ENCODE measurements at regions not wholly inside any gene's neighbourhood (a gene's known extent, or its start where the extent isn't known, plus 50 kb on each side); places are given as distances from the start of the nearest gene placed in this dataset.

DNA sequence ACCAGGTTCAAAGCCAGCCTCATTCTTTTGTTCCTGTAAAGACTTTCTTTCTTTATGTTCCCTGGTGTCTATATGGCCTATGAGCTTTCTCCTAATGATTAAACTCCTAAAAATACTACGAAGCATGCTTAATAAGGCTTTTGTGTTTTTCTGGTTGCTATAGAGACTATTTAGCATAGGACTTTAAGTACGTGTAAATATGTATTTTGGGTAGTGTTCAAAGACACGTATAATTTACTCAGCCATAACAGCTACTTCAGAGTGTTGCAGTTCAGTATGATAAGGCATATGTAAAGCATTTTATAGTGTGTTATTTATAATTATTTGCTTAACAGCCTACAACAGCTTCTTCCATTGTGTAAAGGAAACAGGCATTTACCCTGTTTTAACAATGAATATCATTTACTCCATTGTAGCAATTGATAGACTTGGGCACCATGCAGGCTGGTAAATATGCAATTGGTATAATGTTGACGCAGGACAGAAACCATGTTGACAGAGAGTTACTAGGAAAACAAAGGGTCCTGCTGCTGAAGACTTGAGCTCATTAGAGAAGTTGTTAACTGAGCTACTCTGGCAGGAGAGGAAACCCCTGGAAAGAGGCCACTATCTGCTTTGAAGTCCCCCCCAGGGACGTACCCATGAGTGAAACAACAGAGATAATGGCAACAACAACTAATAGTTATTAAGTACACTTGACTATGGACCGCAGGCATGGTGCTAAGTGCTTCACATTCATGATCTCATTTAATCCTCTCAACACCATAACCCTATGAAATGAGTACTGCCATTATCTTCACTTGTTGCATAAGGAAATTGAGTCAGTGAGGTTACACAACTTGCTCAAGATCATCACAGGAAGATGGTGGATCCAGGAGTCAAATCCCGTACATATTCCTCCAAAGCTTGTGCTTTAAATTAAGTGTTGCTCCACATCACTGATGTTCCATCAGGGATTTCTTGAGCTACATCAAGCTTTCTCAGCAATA, 342.2 kb upstream of the DYNLRB2 start:
- DNase-seq (ENCODE audit: extremely low read depth in 1 of 2, low read depth in 1 of 2): no peak

DNA sequence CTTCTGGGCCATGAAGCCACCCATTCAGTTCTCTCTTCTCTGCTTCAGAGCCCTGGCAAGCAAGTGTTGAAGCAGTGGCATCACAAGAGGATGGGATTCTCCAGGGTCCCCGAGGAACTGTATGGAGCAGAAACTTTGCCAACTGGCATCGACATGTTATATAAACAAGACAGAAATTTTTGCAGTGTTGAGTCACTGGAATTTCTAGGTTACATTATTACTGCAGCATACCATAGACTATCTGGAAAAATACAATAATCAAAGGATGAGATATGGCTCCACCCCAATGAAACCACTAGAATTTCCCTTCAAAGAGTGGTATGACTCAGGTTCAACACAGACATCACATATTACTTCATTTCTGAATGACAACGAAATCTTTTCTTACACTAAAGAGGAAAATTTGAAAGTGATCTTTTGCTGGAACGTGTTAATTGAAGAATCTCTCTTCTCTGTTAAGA, 343.0 kb upstream of the DYNLRB2 start:
- no peak for DNase-seq (ENCODE audit: extremely low read depth in 1 of 2, low read depth in 1 of 2)

DNA sequence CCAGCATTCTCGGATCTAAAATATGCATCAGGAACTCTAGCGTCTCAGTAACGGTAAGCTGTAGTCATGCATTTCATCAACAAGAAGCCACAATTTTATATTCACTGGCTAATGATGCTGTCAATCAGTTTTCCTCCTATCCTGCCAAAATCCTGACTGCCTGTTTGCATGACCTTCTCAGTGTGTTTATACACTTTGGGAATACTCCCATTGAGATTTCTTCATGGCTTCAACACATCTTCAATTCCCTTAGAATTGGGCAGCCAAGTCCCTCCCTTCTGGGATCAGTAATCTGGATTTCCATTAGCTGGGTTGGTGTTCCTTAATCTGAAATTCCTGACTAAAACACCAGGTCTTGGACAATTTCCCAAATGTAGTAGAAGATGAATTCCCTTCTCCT, 348.9 kb upstream of the DYNLRB2 start:
- DNase-seq (ENCODE audit: extremely low read depth in 1 of 2, low read depth in 1 of 2): no peak

DNA sequence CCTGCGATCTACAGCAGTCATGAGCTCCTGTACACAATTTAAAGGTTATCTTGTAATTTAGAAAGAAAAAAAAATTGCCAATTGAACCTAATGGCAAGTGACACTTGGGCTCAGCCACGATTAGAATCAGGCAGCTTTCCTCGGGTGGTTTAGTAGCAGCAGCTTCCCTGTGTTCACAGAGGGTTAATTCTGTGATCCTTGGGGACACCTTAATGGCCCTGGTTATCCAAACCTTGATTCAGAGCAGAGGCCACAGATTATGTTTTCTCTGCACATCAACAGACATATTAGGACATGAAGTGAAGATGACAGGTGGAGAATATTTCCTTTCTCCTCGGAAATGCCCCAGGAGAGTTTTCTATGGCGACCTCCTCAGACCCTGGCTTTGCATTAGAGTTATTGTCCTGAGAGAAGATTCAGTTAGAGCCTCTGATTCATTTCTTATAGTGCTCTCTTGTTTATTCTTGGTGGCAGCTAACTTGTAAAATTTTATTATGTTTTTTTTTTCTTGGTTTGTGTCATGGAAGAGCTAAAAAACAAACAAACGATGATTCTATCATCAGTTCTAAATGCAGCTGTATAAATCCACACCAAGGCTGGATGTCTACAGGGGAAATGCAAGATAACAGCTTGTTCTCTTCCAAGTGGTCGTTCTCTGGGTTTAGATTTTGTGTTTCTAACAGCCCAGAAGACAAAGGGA, 351.2 kb upstream of the DYNLRB2 start:
- DNase-seq (ENCODE audit: extremely low read depth in 1 of 2, low read depth in 1 of 2): no peak

DNA sequence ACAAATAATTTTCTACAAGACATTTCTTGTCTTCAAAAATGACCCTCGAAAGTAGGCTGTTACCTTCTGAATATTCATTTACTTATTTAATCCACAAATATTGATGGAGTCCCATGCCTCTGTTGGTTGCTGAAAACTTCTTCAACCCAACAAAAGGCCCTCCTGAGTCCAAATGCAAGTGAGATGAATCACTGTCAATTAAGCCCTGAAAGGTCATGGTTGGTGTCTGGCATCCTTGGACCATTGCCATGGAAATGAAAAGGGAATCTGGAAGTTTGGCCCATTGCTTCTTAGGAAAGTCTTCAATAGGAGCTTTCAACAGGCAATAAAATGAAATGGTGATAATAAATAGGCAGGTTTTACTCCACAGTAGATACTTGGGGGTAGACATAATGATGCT, 364.7 kb upstream of the DYNLRB2 start:
- DNase-seq (ENCODE audit: extremely low read depth in 1 of 2, low read depth in 1 of 2): no peak

DNA sequence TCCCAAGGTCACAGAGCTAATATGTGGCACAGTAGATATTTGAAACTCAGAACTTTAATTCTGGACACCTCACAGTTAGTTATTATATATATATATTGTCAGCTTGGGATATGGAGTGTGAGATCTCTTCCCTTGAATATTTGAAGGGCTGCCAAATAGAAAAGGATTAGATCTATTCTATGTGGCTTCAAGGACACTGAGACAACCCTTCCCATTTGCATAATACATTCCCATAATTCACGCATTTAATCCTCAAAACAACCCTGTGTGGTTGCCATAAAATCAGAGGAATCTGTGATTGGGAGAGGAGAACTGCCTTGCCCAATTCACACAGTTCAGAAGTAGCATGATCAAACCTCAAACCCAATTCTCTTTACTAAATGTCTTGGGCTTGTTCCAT, 365.8 kb upstream of the DYNLRB2 start:
- DNase-seq (ENCODE audit: extremely low read depth in 1 of 2, low read depth in 1 of 2): no peak

DNA sequence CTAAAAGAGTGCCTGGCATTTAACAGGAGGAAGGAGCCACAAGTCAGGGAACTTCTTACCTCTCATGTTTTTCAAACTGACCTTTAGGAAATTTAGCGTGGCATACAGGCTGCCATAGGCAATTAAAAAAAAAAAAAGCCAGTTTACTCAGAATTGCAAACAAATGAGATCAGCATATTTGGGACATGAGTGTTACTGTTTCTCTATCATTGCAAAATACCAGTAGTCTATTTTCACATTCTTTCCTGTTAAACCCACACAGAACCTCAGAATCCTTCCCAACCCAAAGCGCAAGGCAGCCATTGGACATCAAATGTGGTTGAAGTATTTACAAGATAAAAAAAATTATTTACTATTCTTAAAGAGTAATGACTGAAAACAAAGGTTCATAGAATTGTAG, 366.4 kb upstream of the DYNLRB2 start:
- no peak for DNase-seq (ENCODE audit: extremely low read depth in 1 of 2, low read depth in 1 of 2)

DNA sequence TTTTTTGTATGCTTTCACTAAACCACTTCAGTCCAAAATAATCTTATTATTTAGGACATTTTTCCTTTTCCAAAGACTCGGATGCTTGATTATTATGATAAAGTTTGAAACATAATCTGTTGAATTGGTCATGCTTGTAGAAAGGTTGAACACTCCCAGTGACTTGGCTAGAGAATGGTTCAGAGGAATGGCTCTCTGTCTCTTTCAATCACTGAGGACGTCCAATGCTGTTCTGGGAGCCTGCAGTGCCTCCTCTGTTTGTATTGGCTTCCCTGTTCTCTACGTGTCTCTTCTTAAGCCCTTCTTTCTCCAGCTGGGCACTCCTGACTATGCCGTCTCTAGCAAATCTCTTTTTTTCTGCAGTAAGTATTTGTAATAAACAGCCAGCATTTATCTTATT, 369.0 kb upstream of the DYNLRB2 start:
- DNase-seq (ENCODE audit: extremely low read depth in 1 of 2, low read depth in 1 of 2): no peak

DNA sequence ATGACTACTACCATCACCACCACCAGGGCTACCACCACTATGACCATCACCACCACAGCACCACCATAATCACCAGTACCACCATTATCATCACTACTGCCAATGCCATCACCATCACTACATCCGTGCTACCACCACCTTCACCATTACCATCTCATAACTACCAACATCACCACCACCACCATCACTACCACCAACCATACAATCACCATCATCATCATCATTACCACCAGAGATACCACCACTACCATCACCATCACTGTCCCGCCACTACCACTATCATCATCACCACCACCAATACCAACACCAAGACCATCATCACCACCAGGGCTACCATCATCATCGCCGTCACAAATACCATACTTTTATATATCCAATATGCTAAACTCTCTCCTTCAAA, 369.6 kb upstream of the DYNLRB2 start:
- DNase-seq (ENCODE audit: extremely low read depth in 1 of 2, low read depth in 1 of 2): no peak

DNA sequence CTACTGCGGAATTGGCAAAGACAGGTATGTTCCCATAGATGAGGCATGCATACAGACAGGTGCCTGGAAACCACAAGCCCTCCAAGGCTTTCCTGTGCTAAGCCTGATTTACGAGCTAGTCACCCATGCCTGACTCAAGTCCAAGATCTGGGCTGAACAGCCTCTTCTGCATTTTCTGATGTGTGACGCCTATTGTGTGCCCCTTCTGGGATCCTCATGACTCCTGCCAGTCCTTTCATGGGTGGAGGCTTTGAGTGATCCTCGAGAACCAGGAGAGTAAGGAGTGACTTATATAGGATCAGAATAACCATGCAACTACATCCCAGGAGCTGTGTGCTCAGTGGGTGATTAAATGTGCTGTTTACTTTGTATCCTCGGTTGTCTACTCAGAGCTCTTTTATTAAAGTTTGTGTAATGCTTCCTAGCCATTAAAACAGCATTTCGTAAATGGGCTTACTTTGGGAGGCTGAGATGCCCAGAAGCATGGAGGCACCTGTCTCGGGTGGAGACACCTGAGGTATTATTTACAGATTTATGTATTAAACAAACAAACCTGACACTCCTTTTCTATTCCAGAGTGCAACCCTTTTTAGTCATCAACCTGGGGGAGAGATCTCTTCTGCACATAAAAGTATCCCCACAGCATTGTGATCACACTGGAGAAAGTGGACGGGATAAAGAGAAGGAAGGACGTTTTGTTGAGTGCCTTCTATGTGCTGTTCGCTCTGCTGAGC, 373.0 kb upstream of the DYNLRB2 start:
- no peak for DNase-seq (ENCODE audit: extremely low read depth in 1 of 2, low read depth in 1 of 2)

DNA sequence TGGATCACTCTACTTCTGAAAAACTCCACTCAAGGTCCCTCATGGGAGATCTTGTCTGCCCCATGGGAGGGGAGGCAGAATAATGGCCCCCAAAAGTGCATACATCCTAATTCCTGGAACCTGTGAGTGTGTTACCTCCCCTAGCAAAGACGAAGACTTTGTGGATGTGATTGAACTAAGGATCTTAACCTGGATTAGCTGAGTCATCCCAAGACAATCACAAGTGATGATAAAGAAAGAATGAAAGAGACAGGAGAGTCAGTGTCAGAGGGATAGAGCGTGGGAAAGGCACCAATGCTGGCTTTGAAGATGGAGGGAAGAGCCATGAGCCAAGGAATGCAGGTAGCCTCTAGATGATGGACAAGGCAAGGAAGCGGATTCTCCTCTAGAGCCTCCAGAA, 374.7 kb upstream of the DYNLRB2 start:
- no peak for DNase-seq (ENCODE audit: extremely low read depth in 1 of 2, low read depth in 1 of 2)

DNA sequence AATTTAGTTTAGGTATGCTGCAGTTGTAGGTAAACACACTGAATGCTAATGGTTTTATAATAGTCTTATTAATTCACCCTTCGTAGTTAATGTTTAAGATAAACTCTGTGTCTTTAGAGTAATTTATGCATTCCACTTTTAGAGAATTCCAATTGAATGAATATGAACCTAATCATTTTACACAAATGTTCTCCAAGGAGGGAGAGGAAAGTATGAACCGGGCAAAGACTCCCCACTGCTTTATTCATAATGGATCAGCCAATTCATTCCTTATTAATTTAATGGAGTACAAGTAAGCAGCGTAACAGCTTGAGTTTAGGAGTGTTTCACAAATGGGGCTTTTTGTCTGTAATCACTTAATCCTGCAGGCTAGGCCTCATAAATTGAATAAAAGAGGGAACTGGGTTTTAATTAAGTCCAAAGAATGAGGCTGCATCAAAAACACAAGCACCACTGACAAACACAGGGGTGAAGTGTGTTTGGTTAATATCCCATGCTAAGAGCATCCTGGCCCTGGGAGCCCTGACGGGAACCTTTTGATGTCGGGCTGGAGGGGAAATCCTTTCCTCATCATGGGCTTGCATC, 375.7 kb upstream of the DYNLRB2 start:
- no peak for DNase-seq (ENCODE audit: extremely low read depth in 1 of 2, low read depth in 1 of 2)

DNA sequence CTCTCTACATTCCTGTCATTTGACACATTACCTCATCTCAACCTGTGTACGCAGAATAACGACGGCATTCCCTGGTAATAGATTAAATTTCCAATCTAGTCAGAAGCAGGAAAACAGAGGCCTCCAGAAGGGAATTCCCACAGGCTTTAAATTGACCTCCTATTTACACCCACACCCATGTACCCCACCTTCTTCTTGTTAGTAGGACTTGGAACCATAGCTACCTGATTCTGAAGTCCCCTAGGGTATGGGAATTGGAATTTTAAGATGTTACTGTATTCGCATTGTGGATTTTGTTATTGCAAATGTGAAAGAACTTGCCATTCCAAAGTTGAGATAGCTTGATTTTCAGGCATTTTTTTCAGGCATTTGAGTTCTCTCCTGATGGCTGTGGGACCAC, 377.5 kb upstream of the DYNLRB2 start:
- DNase-seq (ENCODE audit: extremely low read depth in 1 of 2, low read depth in 1 of 2): no peak

DNA sequence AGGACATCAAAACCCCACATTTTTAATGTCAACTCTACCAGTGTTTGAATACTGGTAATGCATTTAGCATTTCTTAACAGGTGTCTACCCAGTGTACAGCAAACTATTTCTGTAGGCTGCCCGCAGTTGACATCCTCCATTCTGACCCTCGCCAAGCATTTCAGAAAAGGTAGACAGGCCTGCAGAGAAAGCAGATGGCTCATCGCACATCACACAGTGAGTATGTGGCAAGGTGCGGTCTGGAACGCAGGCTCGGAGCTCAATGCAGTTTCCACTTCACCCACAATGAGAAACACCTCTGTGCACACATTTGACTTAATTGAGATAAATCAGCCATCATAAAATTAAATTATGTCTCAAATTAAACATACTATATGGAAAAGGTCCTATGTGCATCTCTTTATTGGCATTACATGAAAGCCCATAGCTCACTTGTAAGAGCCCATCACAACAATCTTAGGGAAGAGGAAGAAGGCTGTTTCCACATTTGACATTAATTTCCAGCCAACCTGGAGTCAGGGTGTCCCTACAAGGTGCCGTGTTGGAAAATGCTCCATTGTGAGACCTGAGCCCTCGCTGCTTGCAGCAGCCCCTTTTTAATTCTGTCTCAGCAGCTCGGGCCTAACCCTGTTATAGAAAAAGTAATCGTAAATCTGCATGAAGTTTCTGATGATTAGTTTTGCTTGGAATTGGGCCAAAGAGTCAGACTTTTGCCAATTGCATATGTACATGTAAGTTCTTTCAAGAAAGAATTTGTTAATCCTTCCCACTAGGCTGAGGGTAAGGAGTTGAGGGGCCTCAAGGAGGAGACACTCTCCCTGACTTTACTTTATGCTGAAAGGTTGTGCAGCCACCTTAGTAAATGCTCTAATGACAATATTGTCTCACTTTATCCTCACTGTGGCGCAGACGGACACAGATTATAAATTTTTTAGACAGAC, 378.7 kb upstream of the DYNLRB2 start:
- DNase-seq (ENCODE audit: extremely low read depth in 1 of 2, low read depth in 1 of 2): no peak

DNA sequence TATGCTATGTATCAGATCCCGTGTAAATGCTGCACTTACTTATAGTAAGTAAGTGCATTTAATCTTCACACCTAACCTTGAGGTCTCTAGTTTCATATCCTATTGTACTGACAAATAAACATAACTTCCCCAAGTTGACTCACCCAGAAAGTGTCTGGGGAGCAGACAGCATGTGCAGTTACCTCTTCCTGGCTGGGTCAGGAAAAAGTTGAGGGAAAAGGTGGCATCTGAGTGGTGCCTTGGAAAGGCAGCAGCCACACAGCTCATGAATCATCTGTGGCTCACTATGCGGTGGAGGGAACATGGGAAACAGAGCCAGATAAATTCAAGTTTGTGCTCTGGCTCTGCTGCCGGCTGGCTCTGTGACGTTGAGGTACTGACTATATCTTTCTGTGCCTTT, 382.0 kb upstream of the DYNLRB2 start:
- no peak for DNase-seq (ENCODE audit: extremely low read depth in 1 of 2, low read depth in 1 of 2)

DNA sequence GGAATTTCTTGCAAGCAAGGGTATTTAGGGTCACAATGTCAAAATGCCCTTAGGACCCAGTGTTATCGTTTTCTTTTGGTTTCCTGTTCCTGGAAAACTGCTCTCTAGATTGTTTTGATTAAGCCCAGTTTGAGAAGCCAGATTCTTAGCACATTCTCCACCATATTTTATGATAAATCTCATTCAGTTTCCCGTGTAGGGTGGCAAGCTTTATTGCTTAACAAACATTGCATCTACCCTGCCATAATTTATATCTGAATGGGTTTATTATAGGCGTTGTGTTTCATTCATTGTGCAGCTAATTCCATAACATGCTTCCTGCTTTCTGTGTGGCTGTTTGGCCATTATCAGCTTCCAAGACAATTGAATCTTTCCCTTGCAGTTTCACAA, 389.1 kb upstream of the DYNLRB2 start:
- DNase-seq (ENCODE audit: extremely low read depth in 1 of 2, low read depth in 1 of 2): no peak

DNA sequence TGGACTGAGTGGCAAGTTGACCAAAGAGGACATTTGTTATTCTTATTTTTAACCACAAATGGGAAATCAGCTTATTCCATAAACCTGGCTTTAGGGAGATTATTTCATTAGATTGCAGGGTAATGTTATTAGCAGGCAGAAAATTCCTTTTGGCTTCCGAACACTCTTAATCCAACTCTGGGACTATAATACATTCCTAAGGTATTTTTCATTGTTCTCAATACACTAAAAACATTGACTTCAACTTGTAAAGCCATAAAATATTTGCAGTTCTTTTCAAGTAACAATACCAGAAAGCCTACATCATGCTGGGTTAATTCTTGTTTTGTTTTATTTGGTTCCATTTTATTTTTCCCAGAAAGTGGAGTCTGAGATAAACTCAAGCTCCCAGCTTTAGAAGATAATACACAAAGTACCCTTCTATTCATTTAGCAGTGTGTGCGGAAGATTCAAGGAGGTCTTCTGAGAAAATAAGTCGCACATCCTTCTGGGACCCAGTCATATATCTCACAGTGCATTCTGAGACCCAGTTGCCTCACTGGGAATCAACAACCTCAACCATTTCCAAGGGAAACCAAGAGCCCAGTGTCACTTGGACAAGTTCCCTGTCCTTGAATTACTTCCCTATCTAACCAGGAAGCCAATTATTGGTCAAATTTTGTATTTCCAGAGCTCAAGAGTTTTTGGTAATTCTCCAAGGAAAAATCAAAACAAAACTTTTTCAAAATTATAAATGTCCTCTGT, 389.6 kb upstream of the DYNLRB2 start:
- no peak for DNase-seq (ENCODE audit: extremely low read depth in 1 of 2, low read depth in 1 of 2)

DNA sequence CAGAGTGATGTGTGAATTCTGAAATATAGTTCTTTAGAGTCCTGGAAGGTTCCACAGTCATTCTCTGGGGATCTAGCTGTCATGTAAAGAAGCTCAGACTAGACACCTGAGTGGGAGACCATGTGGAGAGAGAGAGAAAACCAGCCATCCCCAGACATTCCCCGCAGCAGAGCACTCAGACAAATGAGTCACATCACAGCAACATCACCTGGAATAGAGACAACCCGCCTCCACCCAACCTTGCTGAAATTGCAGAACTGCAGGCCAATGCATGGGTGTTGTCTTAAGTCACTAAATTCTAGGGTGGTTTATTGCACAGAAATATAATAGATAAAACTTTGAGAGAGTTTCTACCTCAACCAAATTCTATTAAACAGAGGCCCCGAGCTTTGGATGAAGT, 392.0 kb upstream of the DYNLRB2 start:
- DNase-seq (ENCODE audit: extremely low read depth in 1 of 2, low read depth in 1 of 2): no peak

DNA sequence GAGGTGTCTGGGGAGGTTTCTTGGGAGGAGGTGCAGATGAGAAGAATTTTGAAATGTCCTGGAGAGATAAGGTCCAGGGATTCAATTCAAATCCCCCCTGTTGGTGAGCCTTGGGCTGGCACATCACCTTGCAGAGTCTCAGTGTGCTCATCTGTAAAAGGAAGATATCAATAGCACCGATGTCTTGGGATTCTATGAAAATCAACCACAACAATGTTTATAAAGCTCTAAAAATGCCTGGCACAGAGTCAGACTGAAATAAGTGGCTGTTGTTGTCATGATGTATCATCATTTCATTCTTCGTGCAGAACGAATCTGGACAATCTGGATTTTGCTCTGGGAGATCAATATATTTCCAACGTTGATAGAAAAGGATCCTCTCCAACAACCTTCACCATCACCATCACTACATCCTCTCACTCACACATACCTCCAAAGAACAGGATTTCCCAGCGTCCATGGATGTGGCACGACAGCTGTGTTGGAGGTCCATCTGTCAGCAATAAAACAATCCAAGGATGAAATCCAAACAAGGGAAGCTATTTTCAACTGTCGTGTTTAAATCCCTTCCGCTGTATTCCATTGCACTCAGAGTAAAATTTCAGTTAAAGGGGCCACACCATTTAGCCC, 393.7 kb upstream of the DYNLRB2 start:
- no peak for DNase-seq (ENCODE audit: extremely low read depth in 1 of 2, low read depth in 1 of 2)

Data from stimulated activated CD8-positive, alpha-beta memory T cell treated with anti-CD3 and anti-CD28 coated beads, Interleukin-7, amount 100 ng/mL, for 48 hours (primary cell).